ENCODE measurements at regions not wholly inside any gene's neighbourhood (a gene's known extent, or its start where the extent isn't known, plus 50 kb on each side); places are given as distances from the start of the nearest gene placed in this dataset.

DNA sequence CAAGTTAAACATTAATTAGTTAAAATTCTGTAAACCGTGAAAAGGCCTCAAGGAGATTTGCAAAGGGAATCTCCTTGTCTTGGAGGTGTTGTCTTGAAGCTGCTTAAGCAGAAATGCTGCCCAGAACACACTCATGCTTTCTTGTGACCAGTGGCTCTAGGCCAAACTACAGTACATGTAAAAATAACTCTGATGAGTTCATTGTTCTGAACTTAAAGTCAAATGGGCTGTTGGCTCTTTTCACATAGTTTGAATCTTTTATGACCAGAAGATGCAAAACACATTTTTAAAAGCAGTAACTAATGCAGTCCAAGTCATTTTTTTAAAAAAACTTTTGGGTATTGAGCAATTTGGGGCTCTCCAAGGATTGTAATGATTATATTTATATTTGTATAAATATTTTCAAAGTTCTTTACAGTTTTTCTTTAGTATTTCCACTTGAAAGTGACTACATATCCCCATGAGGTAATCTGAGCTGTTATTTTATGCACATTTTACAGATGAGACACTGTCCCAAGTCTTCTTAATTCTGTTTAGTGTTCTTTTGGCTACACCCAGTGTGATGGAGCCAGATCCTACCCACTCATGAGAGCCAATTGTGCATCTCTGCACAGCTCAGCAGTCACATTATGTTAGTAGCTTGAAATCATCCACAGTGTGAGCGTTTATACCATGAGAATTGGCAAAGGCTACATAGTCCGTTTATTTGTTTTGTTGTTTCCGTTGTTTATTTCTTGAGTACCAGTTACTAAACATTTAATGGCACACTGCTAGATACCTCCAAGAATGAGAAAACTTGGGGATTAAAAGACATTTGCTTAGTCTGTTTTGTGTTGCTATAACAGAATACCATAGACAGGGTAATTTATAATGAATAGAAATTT is 112.8 kb upstream of the ATXN3L start:
- intact Hi-C loops (cut with DNase I), result no loop called here
- Histone ChIP-seq H3K36me3 (ENCODE audit: control insufficient read depth in 2 of 3, insufficient read depth in 3 of 3, low read length in 3 of 3) (no peaks in the 10 kb centered on the region), H3K9ac (ENCODE audit: low read length in 3 of 3) (no peak overlapping the region), H3K27ac (ENCODE audit: low read depth in 2 of 2, low read length in 2 of 2) (no peak overlapping the region), H3K27me3 (ENCODE audit: control insufficient read depth, insufficient read depth, low read length) (peaks cover 5% of the 10 kb centered on the region), H3K4me1 (ENCODE audit: control insufficient read depth in 2 of 3, insufficient read depth in 2 of 3, low read depth in 1 of 3, low read length in 3 of 3) (no peaks in the 10 kb centered on the region), H3K4me3 (ENCODE audit: low read length in 3 of 3) (no peak overlapping the region), H3K9me3 (ENCODE audit: control insufficient read depth in 2 of 3, insufficient read depth in 1 of 3, low read length in 3 of 3) (no peaks in the 10 kb centered on the region)
- TF ChIP-seq, protein P1, sequence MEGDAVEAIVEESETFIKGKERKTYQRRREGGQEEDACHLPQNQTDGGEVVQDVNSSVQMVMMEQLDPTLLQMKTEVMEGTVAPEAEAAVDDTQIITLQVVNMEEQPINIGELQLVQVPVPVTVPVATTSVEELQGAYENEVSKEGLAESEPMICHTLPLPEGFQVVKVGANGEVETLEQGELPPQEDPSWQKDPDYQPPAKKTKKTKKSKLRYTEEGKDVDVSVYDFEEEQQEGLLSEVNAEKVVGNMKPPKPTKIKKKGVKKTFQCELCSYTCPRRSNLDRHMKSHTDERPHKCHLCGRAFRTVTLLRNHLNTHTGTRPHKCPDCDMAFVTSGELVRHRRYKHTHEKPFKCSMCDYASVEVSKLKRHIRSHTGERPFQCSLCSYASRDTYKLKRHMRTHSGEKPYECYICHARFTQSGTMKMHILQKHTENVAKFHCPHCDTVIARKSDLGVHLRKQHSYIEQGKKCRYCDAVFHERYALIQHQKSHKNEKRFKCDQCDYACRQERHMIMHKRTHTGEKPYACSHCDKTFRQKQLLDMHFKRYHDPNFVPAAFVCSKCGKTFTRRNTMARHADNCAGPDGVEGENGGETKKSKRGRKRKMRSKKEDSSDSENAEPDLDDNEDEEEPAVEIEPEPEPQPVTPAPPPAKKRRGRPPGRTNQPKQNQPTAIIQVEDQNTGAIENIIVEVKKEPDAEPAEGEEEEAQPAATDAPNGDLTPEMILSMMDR (IDR thresholded peaks at IDR 0.05; ENCODE audit: borderline replicate concordance, extremely low read depth, insufficient read depth), result no peak
- DNase-seq, result peak in 2 of 5 donors; percentile 51 to 87
- FAIRE-seq, result peak; percentile 95

DNA sequence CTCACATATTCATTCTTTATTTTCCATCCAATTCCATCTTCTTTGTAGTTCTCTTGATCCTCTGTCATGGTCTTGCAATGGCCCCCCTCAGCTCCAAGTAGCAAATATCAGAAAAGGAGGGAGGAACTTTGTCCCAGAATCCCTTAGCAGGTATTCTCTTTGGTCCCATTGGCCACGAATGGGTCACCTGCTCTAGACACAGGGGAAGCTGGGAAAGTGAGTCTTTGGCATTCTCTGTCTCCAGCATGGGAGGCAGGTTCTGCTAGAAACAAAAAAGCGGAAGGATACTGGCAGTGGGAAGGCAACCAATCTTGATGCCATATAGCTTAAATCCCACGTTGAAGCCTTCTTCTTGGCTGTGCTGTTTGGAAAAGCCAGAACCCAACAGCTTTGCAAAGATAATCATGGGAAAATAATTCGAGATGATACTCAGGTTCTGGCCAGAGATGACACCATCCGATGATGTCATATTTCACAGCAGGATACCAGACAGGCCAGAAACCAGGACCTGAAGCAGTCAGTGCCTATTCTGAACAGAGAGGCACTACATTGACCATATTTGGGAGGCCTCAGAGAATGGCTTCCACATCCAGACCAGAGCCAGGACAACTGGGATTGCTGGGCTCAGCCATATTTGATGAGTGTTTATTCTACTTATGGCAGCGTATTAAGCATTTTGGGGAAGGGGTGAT is 110.4 kb upstream of the ATXN3L start:
- peaks cover 5% of the 10 kb centered on the region for H3K27me3 ChIP-seq (ENCODE audit: control insufficient read depth, insufficient read depth, low read length)
- no peak for DNase-seq
- H3K9ac ChIP-seq (ENCODE audit: low read length in 3 of 3), result no peak overlapping the region
- H3K4me3 ChIP-seq (ENCODE audit: low read length in 3 of 3), result no peak overlapping the region
- FAIRE-seq, result no peak
- H3K36me3 ChIP-seq (ENCODE audit: control insufficient read depth in 2 of 3, insufficient read depth in 3 of 3, low read length in 3 of 3), result no peaks in the 10 kb centered on the region
- no peak overlapping the region for H3K27ac ChIP-seq (ENCODE audit: low read depth in 2 of 2, low read length in 2 of 2)
- TF ChIP-seq, protein P1 (IDR thresholded peaks at IDR 0.05; ENCODE audit: borderline replicate concordance, extremely low read depth, insufficient read depth), result no peak
- intact Hi-C loops (cut with DNase I), result no loop called here
- H3K9me3 ChIP-seq (ENCODE audit: control insufficient read depth in 2 of 3, insufficient read depth in 1 of 3, low read length in 3 of 3), result no peaks in the 10 kb centered on the region
- H3K4me1 ChIP-seq (ENCODE audit: control insufficient read depth in 2 of 3, insufficient read depth in 2 of 3, low read depth in 1 of 3, low read length in 3 of 3), result no peaks in the 10 kb centered on the region

DNA sequence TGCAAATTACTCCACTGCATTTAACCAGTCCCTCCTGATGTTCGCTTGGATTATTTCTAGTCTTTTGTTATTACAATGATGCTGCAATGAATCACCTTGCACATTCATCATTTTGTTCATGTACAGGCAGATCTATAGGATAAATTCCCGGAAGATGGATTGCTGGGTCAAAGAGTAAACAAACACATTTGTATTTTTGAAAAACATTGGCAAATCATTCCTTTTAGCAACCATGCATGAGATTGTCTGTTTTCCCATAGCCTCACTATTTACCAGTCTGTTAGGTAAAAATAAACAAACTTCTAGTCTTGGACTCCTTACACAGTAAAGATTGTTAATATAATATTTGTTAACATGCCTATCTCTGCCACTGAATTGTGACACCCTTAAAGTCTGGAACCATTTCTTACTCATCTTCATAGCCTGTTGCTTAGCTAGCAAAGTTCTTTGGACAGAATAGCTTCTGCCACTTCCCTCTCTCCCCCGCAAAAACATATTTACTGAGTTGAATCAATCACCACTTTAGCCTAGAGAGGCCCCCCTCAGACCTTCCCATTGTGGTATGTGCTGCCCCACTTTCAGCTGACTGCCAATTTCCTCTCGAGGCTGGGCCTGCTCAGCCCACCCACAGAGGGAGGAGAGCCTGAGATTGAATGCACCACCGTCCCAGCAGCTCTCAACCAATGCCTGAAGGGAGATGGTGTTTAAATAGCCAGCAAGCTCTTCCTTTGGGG is 108.4 kb upstream of the ATXN3L start:
- H3K9ac ChIP-seq (ENCODE audit: low read length in 3 of 3), result no peak overlapping the region
- no peak for FAIRE-seq
- H3K27ac ChIP-seq (ENCODE audit: low read depth in 2 of 2, low read length in 2 of 2), result no peak overlapping the region

More for the DNA sequence above, 108.4 kb upstream of the ATXN3L start:
- DNase-seq, result peak in 1 of 5 donors; percentile 23
- H3K4me3 ChIP-seq (ENCODE audit: low read length in 3 of 3), result no peak overlapping the region
- intact Hi-C loops (cut with DNase I), result no loop called here
- TF ChIP-seq, protein P1 (IDR thresholded peaks at IDR 0.05; ENCODE audit: borderline replicate concordance, extremely low read depth, insufficient read depth), result no peak
- no peaks in the 10 kb centered on the region for H3K4me1 ChIP-seq (ENCODE audit: control insufficient read depth in 2 of 3, insufficient read depth in 2 of 3, low read depth in 1 of 3, low read length in 3 of 3)
- peaks cover 3% of the 10 kb centered on the region for H3K27me3 ChIP-seq (ENCODE audit: control insufficient read depth, insufficient read depth, low read length)
- no peaks in the 10 kb centered on the region for H3K36me3 ChIP-seq (ENCODE audit: control insufficient read depth in 2 of 3, insufficient read depth in 3 of 3, low read length in 3 of 3)
- no peaks in the 10 kb centered on the region for H3K9me3 ChIP-seq (ENCODE audit: control insufficient read depth in 2 of 3, insufficient read depth in 1 of 3, low read length in 3 of 3)
